Colonic mucosa (tissue), 4 donors: ENCODE measurements at regions not wholly inside any gene's neighbourhood (a gene's known extent, or its start where the extent isn't known, plus 50 kb on each side); places are given as distances from the start of the nearest gene placed in this dataset.

Experiments
- DNase-seq: peaks from one replicate; pipeline ENCODE4 v3.0.0-alpha.2; 2020
- H3K27ac ChIP-seq: fragments of 200-600 bp; one replicate; pipeline ENCODE4 v1.8.0; 2021
- H3K27me3 ChIP-seq: fragments of 200-600 bp; one replicate; pipeline ENCODE4 v1.8.0; 2021
- H3K36me3 ChIP-seq: fragments of 200-600 bp; one replicate; pipeline ENCODE4 v1.8.0; 2021
- H3K4me1 ChIP-seq: fragments of 200-600 bp; one replicate; pipeline ENCODE4 v1.8.0; 2021; ENCODE audit warnings: mild to moderate bottlenecking
- H3K4me3 ChIP-seq: fragments of 200-600 bp; one replicate; pipeline ENCODE4 v1.8.0; 2021
- H3K9ac ChIP-seq, 2 donors: one replicate each; pipeline ENCODE4 v1.7.0; 2013; ENCODE audit warnings: control low read depth in 2 of 2, low read depth in 2 of 2, low read length in 2 of 2
- H3K9me3 ChIP-seq: fragments of 200-600 bp; one replicate; pipeline ENCODE4 v1.8.0; 2021
- CTCF ChIP-seq: fragments of 200-600 bp; IDR thresholded peaks from one replicate; pipeline ENCODE4 v1.8.0; 2022; ENCODE audit warnings: antibody characterized with exemption, mild to moderate bottlenecking
- intact Hi-C: fragments of 100-400 bp; cut with DNase I; formaldehyde crosslinking; loops from one replicate; pipeline ENCODE4 v1.14.1; 2022
- donor health status: healthy.
- donor health status: DM: no; HTN: no; CAD: no.
- donor health status: DM: no; HTN: no; CAD: no.

- H3K9ac ChIP-seq = no peak overlapping the region
- no peak for TF ChIP-seq CTCF
- H3K27ac ChIP-seq = no peak overlapping the region
- no peaks in the 10 kb centered on the region for H3K36me3 ChIP-seq
- H3K27me3 ChIP-seq = no peaks in the 10 kb centered on the region
- H3K9me3 ChIP-seq = no peaks in the 10 kb centered on the region
- DNase-seq = no peak
- intact Hi-C loops = no loop called here
- H3K4me1 ChIP-seq = no peaks in the 10 kb centered on the region
- no peak overlapping the region for H3K4me3 ChIP-seq
These were observed 157.7 kb downstream of the CEP135 start for GRCh38 chr4:56106180-56107147.

GRCh38 chr4:56104188-56104587 is 155.4 kb downstream of the CEP135 start:
- no peak for DNase-seq
- H3K9me3 ChIP-seq = no peaks in the 10 kb centered on the region
- intact Hi-C loops = no loop called here
- no peak for TF ChIP-seq CTCF
- no peaks in the 10 kb centered on the region for H3K36me3 ChIP-seq
- no peaks in the 10 kb centered on the region for H3K27me3 ChIP-seq
- H3K4me1 ChIP-seq = no peaks in the 10 kb centered on the region
- no peak overlapping the region for H3K4me3 ChIP-seq
- H3K9ac ChIP-seq = no peak overlapping the region
- no peak overlapping the region for H3K27ac ChIP-seq

GRCh38 chr4:56102601-56103000 is 153.9 kb downstream of the CEP135 start:
- Histone ChIP-seq H3K9me3 (no peaks in the 10 kb centered on the region), H3K27ac (no peak overlapping the region), H3K27me3 (no peaks in the 10 kb centered on the region), H3K9ac (no peak overlapping the region), H3K4me1 (no peaks in the 10 kb centered on the region), H3K4me3 (no peak overlapping the region), H3K36me3 (no peaks in the 10 kb centered on the region)
- intact Hi-C loops = no loop called here
- no peak for TF ChIP-seq CTCF
- DNase-seq = no peak

- Histone ChIP-seq H3K36me3 (no peaks in the 10 kb centered on the region), H3K4me3 (no peak overlapping the region), H3K9me3 (no peaks in the 10 kb centered on the region), H3K27me3 (no peaks in the 10 kb centered on the region), H3K4me1 (no peaks in the 10 kb centered on the region), H3K9ac (no peak overlapping the region), H3K27ac (no peak overlapping the region)
- DNase-seq = no peak
- TF ChIP-seq CTCF = no peak
- intact Hi-C loops = no loop called here
These were observed 150.6 kb downstream of the CEP135 start for GRCh38 chr4:56099378-56099786.

- no peak for DNase-seq
- no peaks in the 10 kb centered on the region for H3K9me3 ChIP-seq
- no peak for TF ChIP-seq CTCF
- H3K27me3 ChIP-seq = no peaks in the 10 kb centered on the region
- H3K36me3 ChIP-seq = no peaks in the 10 kb centered on the region
- H3K27ac ChIP-seq = no peak overlapping the region
- no peak overlapping the region for H3K4me3 ChIP-seq
- no peaks in the 10 kb centered on the region for H3K4me1 ChIP-seq
- H3K9ac ChIP-seq = no peak overlapping the region
- intact Hi-C loops = no loop called here
These were observed 144.8 kb downstream of the CEP135 start for GRCh38 chr4:56093576-56093975.
